ENCODE measurements at regions not wholly inside any gene's neighbourhood (a gene's known extent, or its start where the extent isn't known, plus 50 kb on each side); places are given as distances from the start of the nearest gene placed in this dataset.
"Not testable (repeated sequence)": the region's sequence is repeated elsewhere in the genome, so short reads cannot be mapped to it uniquely, and the experiment has no call there.

- H3K27ac Mint-ChIP-seq, result no peak overlapping the region
- H3K4me3 Mint-ChIP-seq (ENCODE audit: low read depth), result no peak overlapping the region
- H3K27me3 Mint-ChIP-seq, result no peaks in the 10 kb centered on the region
- no peak for DNase-seq (ENCODE audit: low spot score, unreplicated experiment)
- peaks cover 33% of the 10 kb centered on the region for H3K9me3 Mint-ChIP-seq (ENCODE audit: low read depth)
- H3K4me1 Mint-ChIP-seq (ENCODE audit: low read depth), result no peaks in the 10 kb centered on the region
- TF ChIP-seq, protein P1, sequence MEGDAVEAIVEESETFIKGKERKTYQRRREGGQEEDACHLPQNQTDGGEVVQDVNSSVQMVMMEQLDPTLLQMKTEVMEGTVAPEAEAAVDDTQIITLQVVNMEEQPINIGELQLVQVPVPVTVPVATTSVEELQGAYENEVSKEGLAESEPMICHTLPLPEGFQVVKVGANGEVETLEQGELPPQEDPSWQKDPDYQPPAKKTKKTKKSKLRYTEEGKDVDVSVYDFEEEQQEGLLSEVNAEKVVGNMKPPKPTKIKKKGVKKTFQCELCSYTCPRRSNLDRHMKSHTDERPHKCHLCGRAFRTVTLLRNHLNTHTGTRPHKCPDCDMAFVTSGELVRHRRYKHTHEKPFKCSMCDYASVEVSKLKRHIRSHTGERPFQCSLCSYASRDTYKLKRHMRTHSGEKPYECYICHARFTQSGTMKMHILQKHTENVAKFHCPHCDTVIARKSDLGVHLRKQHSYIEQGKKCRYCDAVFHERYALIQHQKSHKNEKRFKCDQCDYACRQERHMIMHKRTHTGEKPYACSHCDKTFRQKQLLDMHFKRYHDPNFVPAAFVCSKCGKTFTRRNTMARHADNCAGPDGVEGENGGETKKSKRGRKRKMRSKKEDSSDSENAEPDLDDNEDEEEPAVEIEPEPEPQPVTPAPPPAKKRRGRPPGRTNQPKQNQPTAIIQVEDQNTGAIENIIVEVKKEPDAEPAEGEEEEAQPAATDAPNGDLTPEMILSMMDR (IDR thresholded peaks at IDR 0.05; ENCODE audit: unreplicated experiment), result no peak
- no peaks in the 10 kb centered on the region for H3K36me3 Mint-ChIP-seq (ENCODE audit: insufficient read depth)
Observed at GRCh38 chr2:160826496-160826895, 332.9 kb upstream of the RBMS1 start.

GRCh38 chr2:160828076-160828475, 332.2 kb upstream of the TANK start:
- no peaks in the 10 kb centered on the region for H3K36me3 Mint-ChIP-seq (ENCODE audit: insufficient read depth)
- TF ChIP-seq, protein P1 (IDR thresholded peaks at IDR 0.05; ENCODE audit: unreplicated experiment), result no peak
- no peaks in the 10 kb centered on the region for H3K27me3 Mint-ChIP-seq
- no peaks in the 10 kb centered on the region for H3K4me1 Mint-ChIP-seq (ENCODE audit: low read depth)
- DNase-seq (ENCODE audit: low spot score, unreplicated experiment), result no peak
- H3K4me3 Mint-ChIP-seq (ENCODE audit: low read depth), result no peak overlapping the region
- no peak overlapping the region for H3K27ac Mint-ChIP-seq
- H3K9me3 Mint-ChIP-seq (ENCODE audit: low read depth), result peaks cover 23% of the 10 kb centered on the region

DNA sequence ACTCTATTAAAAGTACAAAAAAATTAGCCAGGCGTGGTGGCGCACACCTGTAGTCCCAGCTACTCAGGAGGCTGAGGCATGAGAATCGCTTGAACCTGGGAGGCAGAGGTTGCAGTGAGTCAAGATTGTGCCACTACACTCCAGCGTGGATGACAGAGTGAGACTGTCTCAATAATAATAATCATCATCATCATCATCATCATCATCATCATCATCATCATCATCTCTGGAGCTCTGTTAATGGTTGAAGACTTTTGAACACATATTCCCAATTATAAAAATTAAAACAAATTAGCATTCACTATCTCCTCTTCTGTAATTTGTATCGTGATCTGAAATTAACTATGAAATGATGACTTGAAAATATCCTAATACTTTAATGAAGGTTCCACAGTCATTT, 327.8 kb upstream of the TANK start:
- H3K27me3 Mint-ChIP-seq; H3K27ac Mint-ChIP-seq; H3K9me3 Mint-ChIP-seq (ENCODE audit: low read depth); DNase-seq (ENCODE audit: low spot score, unreplicated experiment); H3K4me3 Mint-ChIP-seq (ENCODE audit: low read depth); H3K4me1 Mint-ChIP-seq (ENCODE audit: low read depth); H3K36me3 Mint-ChIP-seq (ENCODE audit: insufficient read depth): not testable (repeated sequence)

GRCh38 chr2:160835166-160835565, 325.1 kb upstream of the TANK start:
- no peaks in the 10 kb centered on the region for H3K27me3 Mint-ChIP-seq
- no peak overlapping the region for H3K27ac Mint-ChIP-seq
- H3K36me3 Mint-ChIP-seq (ENCODE audit: insufficient read depth), result no peaks in the 10 kb centered on the region
- H3K4me1 Mint-ChIP-seq (ENCODE audit: low read depth), result peaks cover 10% of the 10 kb centered on the region
- peaks cover 2% of the 10 kb centered on the region for H3K9me3 Mint-ChIP-seq (ENCODE audit: low read depth)
- H3K4me3 Mint-ChIP-seq (ENCODE audit: low read depth), result no peak overlapping the region
- TF ChIP-seq, protein P1 (IDR thresholded peaks at IDR 0.05; ENCODE audit: unreplicated experiment), result no peak
- no peak for DNase-seq (ENCODE audit: low spot score, unreplicated experiment)

DNA sequence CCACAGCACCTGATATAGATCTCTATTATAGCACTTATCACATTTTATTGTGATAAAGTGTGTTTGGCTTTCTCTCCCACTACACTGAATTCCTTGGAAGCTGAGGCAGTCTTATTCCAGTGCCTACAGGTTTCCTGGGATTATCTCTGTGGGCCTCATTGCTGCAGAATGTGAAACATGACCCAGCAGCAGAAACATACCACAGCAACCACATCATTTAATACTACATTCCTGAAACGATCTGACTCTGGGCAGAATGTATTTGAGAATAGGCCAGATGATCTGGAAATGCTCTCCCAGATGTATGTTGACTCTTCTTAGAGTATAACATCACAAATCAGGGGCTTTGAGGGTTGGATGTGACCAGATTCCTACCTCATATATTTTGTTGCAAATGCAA, 323.5 kb upstream of the TANK start:
- Mint-ChIP-seq H3K4me1 (ENCODE audit: low read depth) (peaks cover 10% of the 10 kb centered on the region), H3K27me3 (no peaks in the 10 kb centered on the region)
- DNase-seq (ENCODE audit: low spot score, unreplicated experiment), result no peak

GRCh38 chr2:160837416-160837815, 322.8 kb upstream of the TANK start:
- Mint-ChIP-seq H3K27ac (no peak overlapping the region), H3K4me3 (ENCODE audit: low read depth) (no peak overlapping the region), H3K36me3 (ENCODE audit: insufficient read depth) (no peaks in the 10 kb centered on the region), H3K27me3 (no peaks in the 10 kb centered on the region), H3K4me1 (ENCODE audit: low read depth) (peaks cover 10% of the 10 kb centered on the region), H3K9me3 (ENCODE audit: low read depth) (peaks cover 2% of the 10 kb centered on the region)
- TF ChIP-seq, protein P1 (IDR thresholded peaks at IDR 0.05; ENCODE audit: unreplicated experiment), result no peak
- no peak for DNase-seq (ENCODE audit: low spot score, unreplicated experiment)

More for the DNA sequence above, 323.5 kb upstream of the TANK start:
- Mint-ChIP-seq H3K36me3 (ENCODE audit: insufficient read depth) (no peaks in the 10 kb centered on the region), H3K27ac (peak overlapping the region; percentile 26), H3K9me3 (ENCODE audit: low read depth) (peaks cover 2% of the 10 kb centered on the region), H3K4me3 (ENCODE audit: low read depth) (no peak overlapping the region)
- TF ChIP-seq, protein P1 (IDR thresholded peaks at IDR 0.05; ENCODE audit: unreplicated experiment), result no peak
